CD4-positive, alpha-beta T cell (primary cell): ENCODE measurements at regions not wholly inside any gene's neighbourhood (a gene's known extent, or its start where the extent isn't known, plus 50 kb on each side); places are given as distances from the start of the nearest gene placed in this dataset.

ENCODE experiments used
- ATAC-seq: fragments of 200-7000 bp; cut with Tn5 transposase; one replicate; pipeline ENCODE4 v1.10.0; 2022; ENCODE audit warnings: mild to moderate bottlenecking; ENCODE audit not compliant: poor library complexity
- CTCF ChIA-PET: fragments of 350-600 bp; sonication (Branson Sonifier 250); formaldehyde crosslinking; loops from one replicate; lab custom pipeline; 2021; ENCODE audit warnings: antibody characterized with exemption, inconsistent platforms; lab: Charles Lee
- POLR2A ChIA-PET: fragments of 350-600 bp; sonication (Branson Sonifier 250); formaldehyde crosslinking; loops from one replicate; lab custom pipeline; 2021; ENCODE audit warnings: antibody characterized with exemption, inconsistent platforms; lab: Charles Lee
- DNase-seq, 14 experiments: peaks; one replicate each; pipeline ENCODE4 v3.0.0-alpha.2; 2013 to 2020; ENCODE audit warnings: mixed read lengths in 2 of 14
- H3K27ac ChIP-seq, 2 donors: one replicate each; pipeline versions ENCODE4 v1.5.1 to v1.7.0; 2013; ENCODE audit warnings: low read length in 2 of 2, low read depth in 1 of 2, mild to moderate bottlenecking in 1 of 2
- H3K27me3 ChIP-seq, 2 experiments: 1 replicate in 1 of 2; 2 replicates in 1 of 2; pipeline versions ENCODE4 v1.6.1 to v1.7.0; 2013; ENCODE audit warnings: low read length in 2 of 2, control low read depth in 1 of 2, mild to moderate bottlenecking in 1 of 2, moderate library complexity in 1 of 2; ENCODE audit not compliant: insufficient read depth in 2 of 2, control insufficient read depth in 1 of 2
- H3K36me3 ChIP-seq: one replicate; pipeline ENCODE4 v1.6.1; 2013; ENCODE audit warnings: low read length, control low read depth; ENCODE audit not compliant: insufficient read depth
- H3K4me1 ChIP-seq: one replicate; pipeline ENCODE4 v1.6.1; 2013; ENCODE audit warnings: low read length, control low read depth; ENCODE audit not compliant: insufficient read depth
- H3K4me3 ChIP-seq: one replicate; pipeline ENCODE4 v1.5.1; 2013; ENCODE audit warnings: mild to moderate bottlenecking, low read length, moderate library complexity
- H3K9me3 ChIP-seq, 2 experiments: 1 replicate in 1 of 2; 2 replicates in 1 of 2; pipeline versions ENCODE4 v1.6.1 to v1.7.0; 2013; ENCODE audit warnings: low read length in 2 of 2, mild to moderate bottlenecking in 2 of 2, control low read depth in 1 of 2, moderate library complexity in 1 of 2; ENCODE audit not compliant: control insufficient read depth in 1 of 2, insufficient read depth in 1 of 2
- H3K27ac Mint-ChIP-seq: one replicate; pipeline ENCODE4 v1.8.0; 2020; ENCODE audit warnings: mixed read lengths
- H3K27me3 Mint-ChIP-seq: one replicate; pipeline ENCODE4 v1.8.0; 2021; ENCODE audit warnings: mixed read lengths
- H3K36me3 Mint-ChIP-seq: one replicate; pipeline ENCODE4 v1.8.0; 2021; ENCODE audit warnings: low read depth, mixed read lengths
- H3K4me1 Mint-ChIP-seq: one replicate; pipeline ENCODE4 v1.8.0; 2021; ENCODE audit warnings: low read depth, mixed read lengths
- H3K4me3 Mint-ChIP-seq: one replicate; pipeline ENCODE4 v1.8.0; 2020; ENCODE audit warnings: mild to moderate bottlenecking, mixed read lengths
- H3K9me3 Mint-ChIP-seq: one replicate; pipeline ENCODE4 v1.8.0; 2020; ENCODE audit warnings: mixed read lengths
- intact Hi-C, 2 experiments: fragments of 100-400 bp; cut with DNase I in 1 of 2; cut with micrococcal nuclease in 1 of 2; formaldehyde crosslinking; loops; one replicate each; pipeline versions ENCODE4 v1.15.1 to v1.9.0; 2023 to 2025; cut with DNase I, micrococcal nuclease
- TF ChIP-seq, protein P1 (sequence below): fragments of 200-600 bp; IDR thresholded peaks from one replicate; pipeline ENCODE4 v1.8.0; 2022; ENCODE audit warnings: antibody characterized with exemption, mild to moderate bottlenecking

DNA sequence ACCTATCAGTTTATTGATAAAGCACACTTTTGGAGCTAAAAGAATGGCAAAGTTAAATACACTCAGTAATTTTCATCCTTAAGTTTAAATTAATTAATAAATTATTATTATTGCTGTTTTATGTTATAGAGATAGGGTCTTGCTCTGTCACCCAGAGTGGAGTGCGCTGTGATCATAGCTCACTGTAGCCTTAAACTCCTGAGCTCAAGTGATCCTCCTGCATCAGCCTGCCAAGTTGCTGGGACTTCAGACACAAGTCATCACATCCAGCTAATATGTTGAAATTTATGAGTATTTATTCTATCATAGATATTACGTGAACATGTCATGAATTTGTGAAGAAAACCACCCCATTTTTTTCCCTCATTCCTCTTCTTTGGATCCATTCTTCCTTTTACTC, 64.2 kb downstream of the GJA1 start:
- POLR2A ChIA-PET = no interaction called here
- CTCF ChIA-PET = no interaction called here
- no peaks in the 10 kb centered on the region for H3K36me3 Mint-ChIP-seq
- no peaks in the 10 kb centered on the region for H3K9me3 Mint-ChIP-seq
- H3K4me3 Mint-ChIP-seq = no peak overlapping the region
- H3K36me3 ChIP-seq = no peaks in the 10 kb centered on the region
- H3K4me1 ChIP-seq = no peaks in the 10 kb centered on the region
- no peaks in the 10 kb centered on the region for H3K9me3 ChIP-seq
- no peaks in the 10 kb centered on the region for H3K27me3 ChIP-seq
- H3K4me1 Mint-ChIP-seq = peaks cover 3% of the 10 kb centered on the region
- intact Hi-C loops = no loop called here
- no peak overlapping the region for H3K4me3 ChIP-seq
- DNase-seq = no peak
- H3K27me3 Mint-ChIP-seq = no peaks in the 10 kb centered on the region
- H3K27ac Mint-ChIP-seq = no peak overlapping the region
- ATAC-seq = no peak
- TF ChIP-seq, protein P1, sequence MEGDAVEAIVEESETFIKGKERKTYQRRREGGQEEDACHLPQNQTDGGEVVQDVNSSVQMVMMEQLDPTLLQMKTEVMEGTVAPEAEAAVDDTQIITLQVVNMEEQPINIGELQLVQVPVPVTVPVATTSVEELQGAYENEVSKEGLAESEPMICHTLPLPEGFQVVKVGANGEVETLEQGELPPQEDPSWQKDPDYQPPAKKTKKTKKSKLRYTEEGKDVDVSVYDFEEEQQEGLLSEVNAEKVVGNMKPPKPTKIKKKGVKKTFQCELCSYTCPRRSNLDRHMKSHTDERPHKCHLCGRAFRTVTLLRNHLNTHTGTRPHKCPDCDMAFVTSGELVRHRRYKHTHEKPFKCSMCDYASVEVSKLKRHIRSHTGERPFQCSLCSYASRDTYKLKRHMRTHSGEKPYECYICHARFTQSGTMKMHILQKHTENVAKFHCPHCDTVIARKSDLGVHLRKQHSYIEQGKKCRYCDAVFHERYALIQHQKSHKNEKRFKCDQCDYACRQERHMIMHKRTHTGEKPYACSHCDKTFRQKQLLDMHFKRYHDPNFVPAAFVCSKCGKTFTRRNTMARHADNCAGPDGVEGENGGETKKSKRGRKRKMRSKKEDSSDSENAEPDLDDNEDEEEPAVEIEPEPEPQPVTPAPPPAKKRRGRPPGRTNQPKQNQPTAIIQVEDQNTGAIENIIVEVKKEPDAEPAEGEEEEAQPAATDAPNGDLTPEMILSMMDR = no peak
- H3K27ac ChIP-seq = no peak overlapping the region

DNA sequence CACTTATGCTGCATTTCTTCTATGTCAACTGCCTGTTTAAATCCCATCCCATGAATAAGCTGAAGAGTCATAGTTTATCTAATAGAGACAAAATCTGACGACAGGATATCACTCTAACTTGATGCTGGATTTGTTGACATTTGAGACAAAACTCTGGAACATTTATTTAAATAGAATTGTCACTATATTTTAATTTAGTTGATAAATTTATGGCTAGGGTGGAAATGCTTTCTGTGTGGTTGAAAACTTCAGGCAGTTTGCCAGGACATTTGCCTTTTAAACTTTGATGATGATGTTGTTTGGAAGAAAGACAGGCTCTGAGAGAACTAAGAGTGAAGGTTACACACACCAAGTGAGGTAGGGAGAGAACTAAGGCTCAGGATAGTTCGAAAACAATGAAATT, 68.1 kb downstream of the GJA1 start:
- Histone ChIP-seq H3K36me3 (no peaks in the 10 kb centered on the region), H3K9me3 (no peaks in the 10 kb centered on the region), H3K4me1 (no peaks in the 10 kb centered on the region), H3K27me3 (no peaks in the 10 kb centered on the region), H3K27ac (no peak overlapping the region), H3K4me3 (no peak overlapping the region)
- intact Hi-C loops = no loop called here
- Mint-ChIP-seq H3K27ac (no peak overlapping the region), H3K27me3 (no peaks in the 10 kb centered on the region), H3K9me3 (no peaks in the 10 kb centered on the region), H3K4me1 (peaks cover 3% of the 10 kb centered on the region), H3K4me3 (no peak overlapping the region), H3K36me3 (no peaks in the 10 kb centered on the region)
- TF ChIP-seq, protein P1 = no peak
- POLR2A ChIA-PET = no interaction called here
- DNase-seq = no peak
- no peak for ATAC-seq
- CTCF ChIA-PET = no interaction called here

DNA sequence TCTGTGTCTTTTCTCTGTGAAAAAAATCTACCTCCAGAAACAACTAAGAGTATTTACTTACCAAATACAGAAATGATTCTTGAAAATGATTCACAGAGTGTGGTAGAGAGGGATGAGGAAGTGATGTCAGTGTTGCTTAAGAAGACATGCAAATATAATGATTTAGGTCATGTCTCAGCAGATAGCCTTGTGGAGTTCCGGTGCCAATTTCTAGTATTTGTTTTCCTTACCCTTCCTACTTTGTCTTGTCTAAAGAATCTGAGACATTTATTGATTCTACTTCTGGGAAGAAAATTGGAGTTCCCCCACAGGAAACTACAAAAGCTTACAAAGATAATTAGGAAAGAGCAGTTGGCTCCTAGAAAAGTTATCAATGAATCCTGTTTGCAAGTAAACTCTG, 68.8 kb downstream of the GJA1 start:
- ChIA-PET CTCF (no interaction called here), POLR2A (no interaction called here)
- H3K36me3 Mint-ChIP-seq = no peaks in the 10 kb centered on the region
- H3K4me1 ChIP-seq = no peaks in the 10 kb centered on the region
- H3K36me3 ChIP-seq = no peaks in the 10 kb centered on the region
- H3K9me3 ChIP-seq = no peaks in the 10 kb centered on the region
- no peak for DNase-seq
- no peaks in the 10 kb centered on the region for H3K27me3 Mint-ChIP-seq
- H3K9me3 Mint-ChIP-seq = no peaks in the 10 kb centered on the region
- ATAC-seq = no peak
- no peak overlapping the region for H3K4me3 ChIP-seq
- H3K27ac ChIP-seq = no peak overlapping the region
- H3K4me3 Mint-ChIP-seq = no peak overlapping the region
- H3K27ac Mint-ChIP-seq = no peak overlapping the region
- H3K27me3 ChIP-seq = no peaks in the 10 kb centered on the region
- intact Hi-C loops = no loop called here
- peaks cover 3% of the 10 kb centered on the region for H3K4me1 Mint-ChIP-seq
- TF ChIP-seq, protein P1 = no peak
